ENCODE measurements at regions not wholly inside any gene's neighbourhood (a gene's known extent, or its start where the extent isn't known, plus 50 kb on each side); places are given as distances from the start of the nearest gene placed in this dataset.

DNA sequence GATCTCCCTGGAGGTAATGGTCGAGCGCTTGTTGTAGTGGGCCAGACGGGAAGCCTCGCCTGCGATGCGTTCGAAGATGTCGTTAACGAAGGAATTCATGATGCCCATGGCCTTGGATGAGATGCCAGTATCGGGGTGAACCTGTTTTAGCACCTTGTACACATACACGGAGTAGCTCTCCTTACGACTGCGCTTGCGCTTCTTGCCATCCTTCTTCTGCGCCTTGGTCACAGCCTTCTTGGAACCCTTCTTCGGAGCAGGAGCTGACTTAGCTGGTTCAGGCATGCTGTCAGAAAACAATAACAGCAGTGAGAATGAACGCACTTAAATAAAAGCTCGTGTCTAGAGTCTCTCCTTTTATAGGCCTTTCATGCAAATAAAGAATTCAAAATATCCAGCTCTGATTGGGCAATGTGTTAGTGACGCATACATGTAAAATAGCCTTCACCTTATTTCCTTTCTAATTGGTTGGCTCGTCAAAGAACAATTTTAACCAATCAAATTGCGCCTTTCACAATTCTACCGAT, 129.2 kb downstream of the HFE start:
- peak; percentile 100 for DNase-seq (ENCODE audit: low spot score)

DNA sequence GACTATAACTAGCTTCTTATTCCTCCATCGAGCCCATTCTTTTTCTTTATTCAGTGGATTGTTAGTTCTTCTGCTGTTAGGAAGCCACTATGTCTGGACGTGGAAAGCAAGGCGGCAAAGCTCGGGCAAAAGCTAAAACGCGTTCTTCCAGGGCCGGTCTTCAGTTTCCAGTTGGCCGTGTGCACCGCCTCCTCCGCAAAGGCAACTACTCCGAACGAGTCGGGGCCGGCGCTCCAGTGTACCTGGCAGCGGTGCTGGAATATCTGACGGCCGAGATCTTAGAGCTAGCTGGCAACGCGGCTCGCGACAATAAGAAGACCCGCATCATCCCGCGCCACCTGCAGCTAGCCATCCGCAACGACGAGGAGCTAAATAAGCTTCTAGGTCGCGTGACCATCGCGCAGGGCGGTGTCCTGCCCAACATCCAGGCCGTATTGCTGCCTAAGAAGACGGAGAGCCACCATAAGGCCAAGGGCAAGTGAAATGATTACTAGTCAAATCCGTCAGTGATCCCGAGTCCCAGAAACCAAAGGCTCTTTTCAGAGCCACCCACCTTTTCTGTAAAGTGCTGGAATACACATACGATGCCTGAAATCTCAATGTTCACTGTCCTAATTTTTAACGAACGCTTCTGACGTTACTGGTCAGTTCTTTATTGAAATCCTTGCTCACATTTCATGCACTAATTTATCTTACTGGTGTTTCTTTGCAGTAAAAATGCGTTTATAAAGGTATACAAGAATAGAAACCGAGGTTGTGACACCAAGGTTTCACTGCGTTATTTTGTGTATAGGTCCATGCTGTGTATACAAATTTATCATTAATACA, 129.9 kb downstream of the HFE start:
- DNase-seq (ENCODE audit: low spot score) = no peak

DNA sequence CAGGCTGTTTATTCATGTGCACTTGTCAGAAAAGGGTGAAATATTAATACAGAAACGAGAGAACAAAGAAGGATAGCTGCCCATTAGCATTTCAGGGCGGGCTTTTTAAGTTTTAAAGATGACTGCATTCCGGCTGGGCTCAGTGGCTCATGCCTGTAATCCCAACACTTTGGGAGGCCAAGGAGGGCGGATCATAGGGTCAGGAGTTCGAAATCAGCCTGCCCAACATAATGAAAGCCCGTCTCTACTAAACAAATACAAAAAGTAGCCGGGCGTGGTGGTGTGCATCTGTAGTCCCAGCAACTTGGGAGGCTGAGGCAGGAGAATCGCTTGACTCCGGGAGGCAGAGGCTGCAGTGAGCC, 130.5 kb downstream of the HFE start:
- no peak for DNase-seq (ENCODE audit: low spot score)

DNA sequence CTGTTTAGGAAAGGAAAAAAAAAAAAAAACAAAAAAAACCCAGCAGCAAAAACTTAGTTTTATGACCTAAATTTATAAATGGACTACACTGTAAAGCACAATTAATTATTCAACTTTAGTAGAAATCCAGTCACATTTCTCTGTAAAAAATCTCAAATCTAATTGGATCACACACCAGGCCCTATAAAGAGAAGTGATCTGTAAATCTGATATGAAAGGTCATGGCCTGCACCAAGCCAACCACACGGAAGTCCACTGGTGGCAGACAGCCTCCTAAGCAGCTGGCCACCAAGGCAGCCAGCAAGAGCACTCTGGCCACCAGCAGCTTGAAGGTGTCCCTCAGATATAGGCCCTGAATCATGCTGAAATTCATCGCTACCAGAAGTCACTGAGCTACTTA, 131.6 kb downstream of the HFE start:
- no peak for DNase-seq (ENCODE audit: low spot score)

DNA sequence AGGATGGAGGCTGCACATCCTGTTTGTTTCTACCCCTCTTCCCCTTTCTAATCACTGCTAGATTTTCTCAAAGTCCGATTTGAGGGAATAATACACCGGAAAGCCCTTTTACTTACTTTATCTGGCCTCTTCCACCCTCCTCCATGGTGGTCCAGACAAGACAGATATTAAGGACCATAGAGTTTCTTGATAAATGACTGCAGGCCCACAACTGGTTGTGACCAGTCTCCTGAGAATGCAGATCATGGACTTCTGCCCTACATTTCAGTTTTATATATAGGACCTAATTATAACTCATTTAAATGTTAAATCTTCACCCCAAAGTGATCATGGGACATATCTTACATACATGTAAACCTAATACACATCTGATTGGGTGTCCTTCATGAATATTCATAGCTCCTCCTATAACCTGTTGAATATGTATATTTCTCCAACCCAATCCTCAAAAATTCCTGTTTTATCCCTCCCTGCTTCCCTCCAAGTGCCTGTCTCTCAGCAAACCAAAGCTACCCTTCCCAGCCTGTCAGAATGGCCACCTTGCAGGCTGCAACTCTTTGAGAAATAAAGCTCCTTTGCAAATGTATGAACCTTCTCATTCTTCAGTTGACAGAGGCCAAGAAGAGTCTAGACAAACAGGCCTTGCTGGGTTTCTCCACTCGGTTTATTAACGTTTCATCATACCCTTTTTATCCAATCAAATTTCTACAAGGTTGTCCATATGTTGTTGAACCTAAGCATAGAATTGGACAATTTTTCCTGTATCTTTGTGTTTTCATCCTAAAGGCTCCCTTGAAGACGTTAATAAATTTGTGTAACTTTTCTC, 133.1 kb downstream of the HFE start:
- DNase-seq (ENCODE audit: low spot score) = no peak

DNA sequence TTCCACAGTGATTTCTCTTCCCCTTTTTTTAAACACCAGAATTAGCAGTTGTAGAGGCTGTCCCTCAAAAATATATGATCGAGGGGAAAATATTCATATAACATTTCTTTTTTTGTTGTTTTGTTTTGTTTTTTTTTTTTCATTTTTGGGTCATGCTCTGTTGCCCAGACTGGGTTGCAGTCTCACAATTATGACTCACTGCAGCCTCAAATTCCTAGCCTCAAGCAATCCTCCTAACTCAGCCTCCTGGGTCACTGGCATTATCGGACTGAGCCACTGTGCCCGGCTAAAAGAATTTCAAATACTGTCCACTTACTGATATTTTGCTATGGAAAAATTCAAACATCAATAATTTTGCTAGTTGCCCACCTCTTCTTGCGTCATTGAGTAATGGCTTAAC, 134.0 kb downstream of the HFE start:
- no peak for DNase-seq (ENCODE audit: low spot score)

DNA sequence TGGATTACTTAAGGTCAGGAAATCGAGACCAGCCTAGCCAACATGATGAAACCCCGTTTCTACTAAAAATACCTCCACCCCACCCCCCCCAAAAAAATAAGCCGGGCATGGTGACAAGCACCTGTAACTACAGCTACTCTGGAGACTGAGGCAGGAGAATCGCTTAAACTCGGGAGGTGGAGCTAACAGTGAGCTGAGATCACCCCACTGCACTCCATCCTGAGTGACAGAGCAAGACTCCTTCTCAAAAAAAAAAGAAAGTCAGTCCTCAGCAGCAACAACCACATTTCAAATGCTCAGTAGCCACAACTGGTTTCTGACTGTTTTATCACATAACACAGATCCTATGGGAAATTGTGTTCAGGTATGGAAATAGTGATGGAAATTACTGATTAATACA, 135.3 kb downstream of the HFE start:
- no peak for DNase-seq (ENCODE audit: low spot score)

DNA sequence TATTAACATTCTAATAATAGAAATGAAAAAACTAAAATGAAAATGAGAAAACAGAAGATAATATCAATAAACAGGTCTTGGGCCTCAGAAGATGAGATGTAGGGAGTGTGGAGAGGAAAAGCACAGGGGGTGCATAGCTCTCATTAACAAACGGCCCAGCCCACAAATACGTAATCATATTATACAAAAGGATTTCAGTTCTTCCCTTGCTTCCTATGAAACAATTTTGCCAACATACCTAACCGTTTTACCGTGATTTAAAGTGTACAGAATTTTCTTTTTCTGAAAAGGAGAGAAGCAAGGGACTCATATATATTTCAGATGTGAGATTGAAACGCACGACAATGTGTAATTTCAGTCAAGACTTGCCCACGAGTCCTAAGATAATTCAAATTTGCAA, 136.0 kb downstream of the HFE start:
- DNase-seq (ENCODE audit: low spot score) = no peak

DNA sequence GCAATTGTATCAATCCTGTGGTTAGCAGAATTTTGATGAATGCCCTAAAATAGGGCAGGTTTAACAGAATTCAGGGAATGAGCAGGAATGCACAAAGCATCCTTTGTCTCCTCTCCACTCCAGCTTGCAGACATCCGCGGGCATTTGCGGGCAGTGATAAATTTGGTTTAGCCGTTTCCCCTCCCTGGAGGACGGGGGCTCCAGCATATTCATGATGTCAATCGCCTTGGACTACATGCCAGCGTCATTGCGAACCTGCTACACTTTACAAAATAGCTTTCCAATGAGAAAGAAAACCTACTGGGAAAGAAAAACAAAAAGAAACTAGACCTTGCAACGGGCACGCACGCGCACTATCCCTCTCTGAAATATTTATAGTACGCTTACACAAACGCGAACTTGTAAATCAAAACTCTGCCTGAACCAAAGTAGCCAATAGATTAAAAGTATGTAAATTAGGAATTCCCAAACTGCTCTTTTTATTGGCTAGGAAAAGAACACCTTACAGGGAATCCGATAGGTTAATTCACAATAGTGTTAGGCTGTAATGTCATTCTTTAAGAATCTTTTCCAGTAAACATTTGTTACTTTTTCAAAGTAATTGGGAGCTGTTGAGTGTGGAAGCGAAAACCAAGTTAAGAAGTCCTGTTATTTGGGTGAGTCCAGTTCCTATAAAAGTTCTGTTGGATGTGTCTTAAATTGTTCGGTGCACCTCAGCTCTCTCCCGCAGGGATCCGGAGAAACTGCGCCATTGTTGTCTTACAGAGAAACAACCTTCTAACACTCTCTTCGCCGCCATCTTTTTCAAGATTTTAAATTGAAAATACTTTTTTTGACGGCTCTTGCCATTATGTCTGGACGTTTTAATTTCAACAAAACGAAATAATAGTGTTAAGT, 136.7 kb downstream of the HFE start:
- DNase-seq (ENCODE audit: low spot score) = peak; percentile 93

DNA sequence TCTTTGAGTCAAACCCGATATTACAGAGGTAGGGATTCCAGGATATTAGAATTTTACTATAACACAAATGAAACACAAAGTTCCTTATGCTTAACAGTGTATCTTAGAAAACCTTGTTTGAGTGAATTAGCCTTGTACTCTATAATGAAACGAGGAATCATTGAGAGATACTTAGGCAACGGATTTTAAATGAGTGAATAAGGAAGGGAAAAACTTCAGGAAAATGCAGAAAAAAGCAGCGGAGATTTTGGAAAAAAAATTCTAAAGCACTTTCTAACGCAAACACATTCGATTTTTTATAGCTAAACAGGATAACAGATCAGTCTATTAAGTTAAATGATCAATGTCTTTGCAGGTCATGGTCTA, 137.3 kb downstream of the HFE start:
- DNase-seq (ENCODE audit: low spot score) = no peak

DNA sequence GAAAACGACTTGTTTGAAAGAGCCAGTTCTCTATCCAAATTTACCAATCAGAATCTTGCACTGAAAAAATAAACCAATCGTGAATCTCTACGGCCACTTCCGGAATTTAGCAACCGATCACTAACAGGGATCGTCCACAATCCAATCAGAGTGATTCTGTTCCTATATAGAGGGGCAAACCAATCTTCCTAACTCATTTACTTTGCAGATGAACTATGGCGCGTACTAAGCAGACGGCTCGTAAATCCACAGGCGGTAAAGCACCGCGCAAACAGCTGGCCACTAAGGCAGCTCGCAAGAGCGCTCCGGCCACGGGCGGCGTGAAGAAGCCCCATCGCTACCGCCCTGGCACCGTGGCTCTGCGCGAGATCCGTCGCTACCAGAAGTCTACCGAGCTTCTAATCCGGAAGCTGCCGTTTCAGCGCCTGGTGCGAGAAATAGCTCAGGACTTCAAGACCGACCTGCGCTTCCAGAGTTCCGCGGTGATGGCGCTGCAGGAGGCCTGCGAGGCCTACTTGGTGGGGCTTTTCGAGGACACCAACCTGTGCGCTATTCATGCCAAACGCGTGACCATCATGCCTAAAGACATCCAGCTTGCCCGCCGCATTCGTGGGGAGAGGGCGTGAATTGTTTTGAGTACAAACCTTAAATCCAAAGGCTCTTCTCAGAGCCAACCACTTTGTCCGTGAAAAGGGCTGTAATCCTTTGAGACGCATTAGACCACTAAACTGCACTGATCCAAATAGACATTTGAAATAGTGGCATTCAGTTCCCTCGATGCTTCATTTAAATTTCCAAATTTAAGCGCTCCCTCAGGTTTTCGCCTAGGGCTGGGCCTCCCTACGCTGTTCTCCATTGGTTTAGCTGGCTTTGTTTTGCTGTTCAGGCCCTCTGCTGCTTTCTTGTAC, 138.0 kb downstream of the HFE start:
- DNase-seq (ENCODE audit: low spot score) = peak; percentile 75

DNA sequence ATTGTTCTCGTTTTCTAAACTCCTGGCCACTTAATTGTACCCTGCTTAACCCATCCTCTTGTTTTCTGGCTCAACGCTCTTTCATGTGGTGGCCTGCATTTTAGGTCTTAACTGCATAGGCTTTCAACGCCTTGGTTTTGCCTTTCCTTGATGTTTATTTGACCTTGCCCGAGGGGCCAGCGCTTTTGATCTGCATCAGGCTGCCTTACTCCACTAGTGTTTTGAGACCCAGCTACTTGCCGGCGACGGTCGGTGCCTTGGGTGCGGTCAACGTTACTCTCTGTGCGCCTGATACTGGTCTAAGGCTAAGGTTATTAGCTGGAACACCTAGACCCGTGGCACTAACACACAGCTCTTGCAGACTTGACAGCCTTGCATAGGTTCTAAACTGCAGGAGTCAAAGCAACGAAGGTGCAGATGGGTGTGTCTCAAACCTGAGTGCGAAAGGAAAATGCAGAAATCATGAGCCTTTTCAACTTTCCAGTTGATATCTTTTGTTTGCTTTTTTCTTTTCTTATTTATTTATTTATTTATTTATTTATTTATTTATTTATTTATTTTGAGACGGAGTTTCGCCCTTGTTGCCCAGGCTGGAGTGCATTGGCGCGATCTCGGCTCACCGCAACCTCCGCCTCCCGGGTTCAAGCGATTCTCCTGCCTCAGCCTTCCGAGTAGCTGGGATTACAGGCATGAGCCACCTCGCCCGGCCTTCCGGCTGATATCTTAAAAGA, 138.8 kb downstream of the HFE start:
- no peak for DNase-seq (ENCODE audit: low spot score)

DNA sequence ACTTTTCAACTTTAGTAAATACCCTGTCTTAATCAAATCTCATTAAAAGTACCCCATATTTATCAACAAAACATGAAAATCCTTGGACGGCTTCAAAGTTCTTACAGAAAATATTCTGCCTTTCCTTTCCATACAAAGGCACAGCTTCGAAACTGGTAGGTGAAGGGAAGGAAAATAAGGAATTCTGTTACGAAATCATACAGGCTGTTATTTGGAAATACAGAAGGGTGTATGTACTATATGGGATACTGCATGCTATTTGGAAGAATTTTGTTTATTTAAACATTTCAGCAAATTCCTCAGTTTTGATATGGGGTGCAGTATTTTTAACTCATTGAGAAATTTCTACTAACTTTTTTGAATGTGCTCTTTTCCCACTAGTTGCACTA, 138.4 kb upstream of the BTN3A2 start:
- DNase-seq (ENCODE audit: low spot score) = no peak

DNA sequence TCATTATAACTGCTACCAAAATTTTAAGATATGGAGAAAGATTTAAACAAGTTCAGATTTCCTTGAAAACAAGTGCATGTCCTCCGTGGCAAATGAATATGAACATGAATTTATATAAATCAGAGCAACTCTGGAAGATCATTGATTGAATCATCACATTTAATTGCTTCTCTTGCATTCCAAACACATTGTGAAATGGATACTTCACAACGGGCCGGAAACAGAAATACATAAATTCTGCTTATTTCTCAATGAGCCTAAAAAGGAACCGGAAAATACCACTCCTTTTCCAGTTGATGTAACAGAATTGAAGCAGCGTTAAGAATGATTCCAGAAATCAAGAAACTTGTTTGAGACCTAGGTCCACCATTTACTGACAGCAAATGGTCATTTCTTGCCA, 134.6 kb upstream of the BTN3A2 start:
- no peak for DNase-seq (ENCODE audit: low spot score)

DNA sequence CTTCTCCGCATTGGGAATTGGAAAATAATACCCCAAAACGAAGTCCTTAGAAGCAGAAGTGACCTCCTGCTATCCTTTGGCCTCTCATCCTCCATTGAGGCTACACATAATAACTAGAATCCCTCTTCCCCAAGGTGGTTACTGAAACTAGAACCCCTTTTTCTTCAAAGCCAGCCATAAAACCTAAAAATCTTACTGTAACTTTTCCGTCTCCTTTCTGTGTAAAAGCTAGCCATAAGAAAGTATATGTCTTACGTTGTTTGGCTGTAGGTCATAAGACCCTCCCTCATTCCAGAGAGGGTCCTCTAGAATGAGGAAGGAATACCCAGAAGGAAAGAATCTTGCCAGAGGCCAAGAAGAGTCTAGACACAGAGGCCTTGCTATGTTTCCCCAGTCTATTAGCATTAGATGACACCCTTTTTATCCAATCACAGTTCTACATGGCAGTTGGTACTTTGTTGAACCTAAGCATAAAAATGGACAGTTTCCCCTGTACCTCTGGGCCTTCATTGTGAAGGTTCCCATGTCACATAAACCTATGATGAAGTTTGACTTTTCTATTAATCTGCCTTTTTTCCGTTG, 133.9 kb upstream of the BTN3A2 start:
- DNase-seq (ENCODE audit: low spot score) = no peak

DNA sequence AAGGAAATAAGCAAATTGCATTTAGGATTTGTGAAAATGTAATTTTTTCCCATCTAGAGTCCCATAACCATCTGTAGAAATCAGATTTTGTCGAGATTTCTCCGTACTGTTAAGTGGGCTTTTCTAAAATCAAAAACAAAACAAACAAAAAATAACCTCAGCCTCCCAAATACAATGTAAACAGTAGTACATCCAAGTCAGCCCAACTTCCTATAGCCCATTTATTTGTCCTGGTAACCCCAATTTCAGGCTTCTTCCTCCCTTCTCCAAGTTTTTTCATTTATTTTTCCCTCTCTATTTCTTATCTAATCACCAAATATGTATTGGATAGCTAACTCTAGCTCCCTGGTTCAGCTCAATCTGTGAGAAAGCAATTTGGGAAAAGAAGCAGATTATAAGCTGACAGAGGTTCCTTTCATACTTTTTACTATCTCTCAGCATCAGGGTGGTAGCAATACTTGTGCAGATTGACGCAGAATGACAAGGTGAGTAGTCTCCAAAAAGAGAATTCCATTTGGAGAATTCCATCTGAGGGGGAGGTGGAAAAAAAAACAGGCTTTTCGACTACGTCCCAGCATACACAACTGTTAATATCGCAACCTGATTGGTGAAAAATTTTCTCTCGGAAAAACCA, 132.6 kb upstream of the BTN3A2 start:
- DNase-seq (ENCODE audit: low spot score) = no peak

DNA sequence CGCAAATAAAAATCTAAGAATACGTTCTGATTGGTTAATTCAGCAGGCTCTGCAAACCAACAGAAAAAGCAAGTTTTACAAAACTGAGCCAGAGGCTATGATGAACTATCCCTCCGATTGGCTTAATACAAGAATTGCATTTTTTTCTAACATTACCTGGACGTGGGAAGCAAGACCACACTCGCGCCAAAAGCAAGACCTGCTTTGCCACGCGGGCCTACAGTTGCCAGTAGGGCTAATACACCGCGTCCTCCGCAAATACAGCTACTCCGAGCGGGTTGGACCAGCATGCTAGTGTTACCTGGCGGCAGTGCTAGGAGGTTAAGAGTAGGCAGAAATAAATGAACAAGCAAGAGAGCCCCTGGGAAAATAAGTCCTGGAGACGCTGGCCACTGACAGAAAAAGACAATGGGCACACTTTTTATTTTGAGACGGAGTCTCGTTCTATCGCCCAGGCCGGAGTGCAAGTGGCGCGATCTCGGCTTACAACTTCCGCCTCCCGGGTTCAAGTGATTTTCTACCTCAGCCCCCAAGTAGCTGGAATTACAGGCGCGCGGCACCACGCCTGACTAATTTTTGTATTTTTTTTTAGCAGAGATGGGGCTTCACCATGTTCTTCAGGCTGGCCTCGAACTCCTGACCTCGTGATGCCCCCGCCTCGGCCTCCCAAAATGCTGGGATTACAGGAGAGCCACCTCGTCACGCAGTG, 131.9 kb upstream of the BTN3A2 start:
- DNase-seq (ENCODE audit: low spot score) = no peak

DNA sequence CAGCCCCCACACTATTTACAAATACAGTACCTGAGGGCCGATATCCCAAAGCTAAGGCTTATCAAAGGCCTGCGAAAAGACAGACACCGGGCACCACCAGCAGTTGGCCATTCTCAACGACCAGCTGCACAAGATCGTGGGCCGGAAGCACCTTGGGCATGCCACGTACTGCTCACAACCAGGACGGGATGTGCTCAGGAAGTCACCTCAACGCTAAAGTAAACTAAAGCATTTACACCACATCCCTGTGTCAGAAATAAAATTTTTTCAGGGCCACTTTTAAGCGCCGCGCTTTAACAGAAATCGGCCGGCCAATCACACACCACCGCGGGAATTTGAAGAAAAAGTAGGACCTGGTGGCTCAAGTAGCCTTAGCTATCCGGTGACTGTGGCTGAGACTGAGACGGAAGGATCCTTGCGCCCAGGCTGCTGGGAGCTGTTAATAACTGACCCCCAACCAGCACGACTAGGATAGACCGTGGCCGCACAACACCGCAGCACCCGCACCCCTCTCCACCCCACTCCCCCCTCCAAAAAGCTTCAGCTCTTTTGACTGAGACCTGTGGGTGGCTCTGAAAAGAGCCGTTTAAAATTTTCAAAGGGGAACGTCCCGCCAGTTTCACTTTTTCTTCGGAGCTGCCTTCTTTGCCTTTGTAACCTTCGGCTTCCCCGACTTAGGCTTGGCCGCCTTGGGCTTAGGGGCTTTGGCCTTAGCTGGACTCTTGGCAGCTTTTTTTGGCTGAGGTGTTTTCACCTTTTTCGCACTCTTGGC, 131.2 kb upstream of the BTN3A2 start:
- DNase-seq (ENCODE audit: low spot score) = peak; percentile 23
